Activated T-cell treated with anti-CD3 and anti-CD28 coated beads, Interleukin-2, amount 50 U/mL, for 4 hours (primary cell): ENCODE measurements at regions not wholly inside any gene's neighbourhood (a gene's known extent, or its start where the extent isn't known, plus 50 kb on each side); places are given as distances from the start of the nearest gene placed in this dataset.

Experiments
- ATAC-seq, 2 donors: fragments of 200-7000 bp; cut with Tn5 transposase; one replicate each; pipeline ENCODE4 v1.10.0; 2021
- DNase-seq: peaks from one replicate; pipeline ENCODE4 v3.0.0-alpha.2; 2020
- H3K27me3 Mint-ChIP-seq: one replicate; pipeline ENCODE4 v1.8.0; 2021; ENCODE audit warnings: low read depth, mixed read lengths
- H3K36me3 Mint-ChIP-seq: one replicate; pipeline ENCODE4 v1.8.0; 2022; ENCODE audit warnings: mixed read lengths; ENCODE audit not compliant: insufficient read depth
- H3K4me1 Mint-ChIP-seq: one replicate; pipeline ENCODE4 v1.8.0; 2021; ENCODE audit warnings: low read depth, mixed read lengths
- H3K4me3 Mint-ChIP-seq: one replicate; pipeline ENCODE4 v1.8.0; 2021; ENCODE audit warnings: mild to moderate bottlenecking, moderate library complexity, mixed read lengths
- H3K9me3 Mint-ChIP-seq: one replicate; pipeline ENCODE4 v1.8.0; 2021; ENCODE audit warnings: mixed read lengths

- ATAC-seq (no peak), DNase-seq (no peak)
- H3K27me3 Mint-ChIP-seq = no peaks in the 10 kb centered on the region
- H3K36me3 Mint-ChIP-seq = no peaks in the 10 kb centered on the region
- H3K4me3 Mint-ChIP-seq = no peak overlapping the region
- H3K9me3 Mint-ChIP-seq = no peaks in the 10 kb centered on the region
- H3K4me1 Mint-ChIP-seq = no peaks in the 10 kb centered on the region
These were observed 149.8 kb downstream of the DLEU7 start for GRCh38 chr13:50693727-50694126.

- H3K4me3 Mint-ChIP-seq = no peak overlapping the region
- H3K27me3 Mint-ChIP-seq = no peaks in the 10 kb centered on the region
- ATAC-seq (no peak), DNase-seq (no peak)
- no peaks in the 10 kb centered on the region for H3K36me3 Mint-ChIP-seq
- no peaks in the 10 kb centered on the region for H3K4me1 Mint-ChIP-seq
- H3K9me3 Mint-ChIP-seq = no peaks in the 10 kb centered on the region
These were observed 145.5 kb downstream of the DLEU7 start for GRCh38 chr13:50697746-50698539.

GRCh38 chr13:50699874-50700663 lies 143.4 kb downstream of the DLEU7 start:
- ATAC-seq (no peak), DNase-seq (no peak)
- no peaks in the 10 kb centered on the region for H3K27me3 Mint-ChIP-seq
- H3K9me3 Mint-ChIP-seq = no peaks in the 10 kb centered on the region
- no peaks in the 10 kb centered on the region for H3K4me1 Mint-ChIP-seq
- no peak overlapping the region for H3K4me3 Mint-ChIP-seq
- no peaks in the 10 kb centered on the region for H3K36me3 Mint-ChIP-seq

GRCh38 chr13:50700664-50701305 lies 142.7 kb downstream of the DLEU7 start:
- no peak for DNase-seq
- H3K4me3 Mint-ChIP-seq = no peak overlapping the region

GRCh38 chr13:50701469-50701868 lies 142.0 kb downstream of the DLEU7 start:
- Mint-ChIP-seq H3K27me3 (no peaks in the 10 kb centered on the region), H3K9me3 (no peaks in the 10 kb centered on the region), H3K36me3 (no peaks in the 10 kb centered on the region), H3K4me1 (no peaks in the 10 kb centered on the region), H3K4me3 (no peak overlapping the region)
- ATAC-seq (no peak), DNase-seq (no peak)

More at GRCh38 chr13:50700664-50701305, 142.7 kb downstream of the DLEU7 start:
- no peaks in the 10 kb centered on the region for H3K36me3 Mint-ChIP-seq
- H3K27me3 Mint-ChIP-seq = no peaks in the 10 kb centered on the region
- ATAC-seq = no peak
- no peaks in the 10 kb centered on the region for H3K4me1 Mint-ChIP-seq
- H3K9me3 Mint-ChIP-seq = no peaks in the 10 kb centered on the region

GRCh38 chr13:50706505-50706904 lies 137.0 kb downstream of the DLEU7 start:
- Mint-ChIP-seq H3K9me3 (no peaks in the 10 kb centered on the region), H3K4me3 (no peak overlapping the region), H3K36me3 (no peaks in the 10 kb centered on the region), H3K4me1 (no peaks in the 10 kb centered on the region), H3K27me3 (no peaks in the 10 kb centered on the region)
- DNase-seq (no peak), ATAC-seq (no peak)

GRCh38 chr13:50707628-50708027 lies 135.9 kb downstream of the DLEU7 start:
- no peaks in the 10 kb centered on the region for H3K9me3 Mint-ChIP-seq
- no peak for ATAC-seq
- no peak for DNase-seq

GRCh38 chr13:50708461-50708860 lies 135.0 kb downstream of the DLEU7 start:
- Mint-ChIP-seq H3K4me3 (no peak overlapping the region), H3K4me1 (peaks cover 8% of the 10 kb centered on the region)
- no peak for DNase-seq

More at GRCh38 chr13:50707628-50708027, 135.9 kb downstream of the DLEU7 start:
- no peak overlapping the region for H3K4me3 Mint-ChIP-seq
- H3K27me3 Mint-ChIP-seq = no peaks in the 10 kb centered on the region
- H3K36me3 Mint-ChIP-seq = no peaks in the 10 kb centered on the region
- peaks cover 1% of the 10 kb centered on the region for H3K4me1 Mint-ChIP-seq

GRCh38 chr13:50709058-50709457 lies 134.4 kb downstream of the DLEU7 start:
- no peaks in the 10 kb centered on the region for H3K9me3 Mint-ChIP-seq
- H3K4me3 Mint-ChIP-seq = no peak overlapping the region
- no peaks in the 10 kb centered on the region for H3K36me3 Mint-ChIP-seq
- DNase-seq (no peak), ATAC-seq (no peak)
- peaks cover 14% of the 10 kb centered on the region for H3K4me1 Mint-ChIP-seq
- peaks cover 2% of the 10 kb centered on the region for H3K27me3 Mint-ChIP-seq

More at GRCh38 chr13:50708461-50708860, 135.0 kb downstream of the DLEU7 start:
- H3K36me3 Mint-ChIP-seq = no peaks in the 10 kb centered on the region
- no peaks in the 10 kb centered on the region for H3K9me3 Mint-ChIP-seq
- ATAC-seq = no peak
- peaks cover 2% of the 10 kb centered on the region for H3K27me3 Mint-ChIP-seq

GRCh38 chr13:50711131-50711815 lies 132.2 kb downstream of the DLEU7 start:
- Mint-ChIP-seq H3K4me1 (peaks cover 18% of the 10 kb centered on the region), H3K9me3 (no peaks in the 10 kb centered on the region), H3K36me3 (no peaks in the 10 kb centered on the region), H3K4me3 (no peak overlapping the region), H3K27me3 (peaks cover 2% of the 10 kb centered on the region)
- no peak for DNase-seq
- no peak for ATAC-seq

- peaks cover 18% of the 10 kb centered on the region for H3K4me1 Mint-ChIP-seq
- ATAC-seq (no peak), DNase-seq (no peak)
- H3K36me3 Mint-ChIP-seq = no peaks in the 10 kb centered on the region
- no peaks in the 10 kb centered on the region for H3K9me3 Mint-ChIP-seq
- H3K27me3 Mint-ChIP-seq = peaks cover 2% of the 10 kb centered on the region
- H3K4me3 Mint-ChIP-seq = no peak overlapping the region
These were observed 131.5 kb downstream of the DLEU7 start for GRCh38 chr13:50711996-50712395.

- Mint-ChIP-seq H3K9me3 (no peaks in the 10 kb centered on the region), H3K4me3 (no peak overlapping the region), H3K4me1 (peaks cover 18% of the 10 kb centered on the region), H3K36me3 (no peaks in the 10 kb centered on the region), H3K27me3 (peaks cover 2% of the 10 kb centered on the region)
- no peak for ATAC-seq
- no peak for DNase-seq
These were observed 131.0 kb downstream of the DLEU7 start for GRCh38 chr13:50712456-50712855.

- Mint-ChIP-seq H3K9me3 (no peaks in the 10 kb centered on the region), H3K4me3 (no peak overlapping the region), H3K27me3 (peaks cover 2% of the 10 kb centered on the region), H3K36me3 (no peaks in the 10 kb centered on the region), H3K4me1 (peaks cover 18% of the 10 kb centered on the region)
- ATAC-seq (no peak), DNase-seq (no peak)
These were observed 130.6 kb downstream of the DLEU7 start for GRCh38 chr13:50712881-50713280.
